ENCODE measurements at regions not wholly inside any gene's neighbourhood (a gene's known extent, or its start where the extent isn't known, plus 50 kb on each side); places are given as distances from the start of the nearest gene placed in this dataset.
"Not testable (repeated sequence)": the region's sequence is repeated elsewhere in the genome, so short reads cannot be mapped to it uniquely, and the experiment has no call there.

DNA sequence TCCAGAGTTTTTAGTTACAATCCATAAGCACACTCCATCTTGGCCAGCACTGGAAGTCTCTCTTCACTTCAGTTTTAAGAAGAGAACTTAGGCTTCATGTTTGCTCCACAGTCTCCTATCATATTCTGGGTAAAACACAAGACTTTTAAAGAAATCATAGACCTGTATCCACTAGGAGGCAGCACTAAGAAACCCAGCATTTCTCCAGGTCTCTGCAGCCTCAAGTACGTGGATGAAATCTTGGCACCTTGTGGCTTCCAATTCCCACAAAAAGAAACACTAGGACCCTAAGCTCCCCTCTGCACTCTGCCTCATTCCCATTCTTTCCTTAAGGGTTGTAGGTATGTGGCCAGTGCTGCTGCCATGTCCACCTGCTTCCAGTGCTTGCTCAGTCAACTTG is 367.3 kb upstream of the CASK start:
- no peak for DNase-seq (ENCODE audit: low read depth)
- TF ChIP-seq CTCF (conservative IDR thresholded peaks at IDR 0.05; ENCODE audit: low read depth, low read length): peak; percentile 26
- H3K4me3 ChIP-seq (ENCODE audit: low read length): no peak overlapping the region

GRCh38 chrX:42289492-42290385 is 366.4 kb upstream of the CASK start:
- no peak for TF ChIP-seq CTCF (conservative IDR thresholded peaks at IDR 0.05; ENCODE audit: low read depth, low read length)
- DNase-seq (ENCODE audit: low read depth): no peak
- H3K4me3 ChIP-seq (ENCODE audit: low read length): no peak overlapping the region

- H3K4me3 ChIP-seq (ENCODE audit: low read length); DNase-seq (ENCODE audit: low read depth): not testable (repeated sequence)
Observed at GRCh38 chrX:42285681-42286080, 362.3 kb upstream of the CASK start.

- no peak overlapping the region for H3K4me3 ChIP-seq (ENCODE audit: low read length)
- no peak for TF ChIP-seq CTCF (conservative IDR thresholded peaks at IDR 0.05; ENCODE audit: low read depth, low read length)
- DNase-seq (ENCODE audit: low read depth): no peak
Observed at GRCh38 chrX:42276982-42277690, 353.8 kb upstream of the CASK start.

DNA sequence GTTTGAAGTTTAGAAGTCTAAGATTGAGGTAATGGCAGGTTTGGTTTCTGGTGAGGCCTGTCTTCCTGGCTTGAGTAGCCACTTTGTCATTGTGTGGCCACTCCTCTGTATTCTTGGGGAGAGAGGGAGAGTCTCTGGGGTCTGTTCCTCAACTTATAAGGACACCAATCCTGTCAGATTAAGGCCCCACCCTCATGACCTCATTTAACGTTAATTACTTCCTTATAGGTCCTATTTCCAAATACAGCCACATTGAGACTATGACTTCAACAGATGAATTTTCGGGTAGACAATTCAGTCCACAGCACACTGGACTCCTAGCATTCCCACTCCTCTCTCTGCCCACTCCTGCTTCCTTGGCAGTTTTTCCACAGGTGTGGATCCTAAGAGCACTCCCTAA is 350.8 kb upstream of the CASK start:
- TF ChIP-seq CTCF (conservative IDR thresholded peaks at IDR 0.05; ENCODE audit: low read depth, low read length): no peak
- H3K4me3 ChIP-seq (ENCODE audit: low read length): no peak overlapping the region
- DNase-seq (ENCODE audit: low read depth): no peak

GRCh38 chrX:42273387-42273786 is 350.0 kb upstream of the CASK start:
- H3K4me3 ChIP-seq (ENCODE audit: low read length): no peak overlapping the region
- no peak for TF ChIP-seq CTCF (conservative IDR thresholded peaks at IDR 0.05; ENCODE audit: low read depth, low read length)
- no peak for DNase-seq (ENCODE audit: low read depth)

GRCh38 chrX:42269186-42269585 is 345.8 kb upstream of the CASK start:
- DNase-seq (ENCODE audit: low read depth): no peak
- TF ChIP-seq CTCF (conservative IDR thresholded peaks at IDR 0.05; ENCODE audit: low read depth, low read length): no peak
- H3K4me3 ChIP-seq (ENCODE audit: low read length): no peak overlapping the region
